Posterior cingulate gyrus (tissue), 11 donors: ENCODE measurements at regions not wholly inside any gene's neighbourhood (a gene's known extent, or its start where the extent isn't known, plus 50 kb on each side); places are given as distances from the start of the nearest gene placed in this dataset.
"Not testable (repeated sequence)": the region's sequence is repeated elsewhere in the genome, so short reads cannot be mapped to it uniquely, and the experiment has no call there.

ENCODE experiments used
- DNase-seq, 10 donors: peaks; one replicate each; pipeline versions ENCODE4 v3.0.0 to v3.0.0-alpha.2; 2020 to 2021; ENCODE audit warnings: mixed read lengths in 3 of 10
- intact Hi-C: fragments of 100-400 bp; cut with DNase I; formaldehyde crosslinking; loops from one replicate; pipeline ENCODE4 v1.15.1; 2023

GRCh38 chr17:14590459-14591250 lies 289.8 kb downstream of the HS3ST3B1 start:
- intact Hi-C loops = no loop called here
- DNase-seq = no peak

- DNase-seq = no peak
- intact Hi-C loops = no loop called here
These were observed 284.2 kb downstream of the HS3ST3B1 start for GRCh38 chr17:14585099-14585498.

GRCh38 chr17:14582996-14583395 lies 282.1 kb downstream of the HS3ST3B1 start:
- intact Hi-C loops = no loop called here
- no peak for DNase-seq

- intact Hi-C loops = no loop called here
- DNase-seq = no peak
These were observed 280.4 kb downstream of the HS3ST3B1 start for GRCh38 chr17:14581186-14581830.

- DNase-seq = no peak
- intact Hi-C loops = no loop called here
These were observed 279.6 kb downstream of the HS3ST3B1 start for GRCh38 chr17:14580499-14580898.

- intact Hi-C loops = no loop called here
These were observed 278.8 kb downstream of the HS3ST3B1 start for GRCh38 chr17:14579716-14580115.

GRCh38 chr17:14575471-14575953 lies 274.6 kb downstream of the HS3ST3B1 start:
- intact Hi-C loops = no loop called here

More at GRCh38 chr17:14579716-14580115, 278.8 kb downstream of the HS3ST3B1 start:
- DNase-seq = no peak

GRCh38 chr17:14560325-14560724 lies 259.4 kb downstream of the HS3ST3B1 start:
- intact Hi-C loops, DNase-seq: not testable (repeated sequence)

More at GRCh38 chr17:14575471-14575953, 274.6 kb downstream of the HS3ST3B1 start:
- DNase-seq = no peak

- intact Hi-C loops = no loop called here
- DNase-seq = no peak
These were observed 258.6 kb downstream of the HS3ST3B1 start for GRCh38 chr17:14559264-14560119.

- intact Hi-C loops = no loop called here
- no peak for DNase-seq
These were observed 256.6 kb downstream of the HS3ST3B1 start for GRCh38 chr17:14557480-14557879.

GRCh38 chr17:14553847-14554246 lies 253.0 kb downstream of the HS3ST3B1 start:
- no peak for DNase-seq
- intact Hi-C loops = no loop called here

- intact Hi-C loops = no loop called here
- DNase-seq = no peak
These were observed 251.4 kb downstream of the HS3ST3B1 start for GRCh38 chr17:14552306-14552705.

- intact Hi-C loops = no loop called here
- DNase-seq = no peak
These were observed 246.7 kb downstream of the HS3ST3B1 start for GRCh38 chr17:14547556-14547955.

GRCh38 chr17:14547016-14547415 lies 246.1 kb downstream of the HS3ST3B1 start:
- intact Hi-C loops = no loop called here
- no peak for DNase-seq

GRCh38 chr17:14545156-14545906 lies 244.4 kb downstream of the HS3ST3B1 start:
- intact Hi-C loops = no loop called here
- no peak for DNase-seq

- DNase-seq = no peak
- intact Hi-C loops = no loop called here
These were observed 240.8 kb downstream of the HS3ST3B1 start for GRCh38 chr17:14541714-14542113.

GRCh38 chr17:14539801-14540200 lies 238.9 kb downstream of the HS3ST3B1 start:
- intact Hi-C loops = no loop called here
- DNase-seq = no peak

- intact Hi-C loops, DNase-seq: not testable (repeated sequence)
These were observed 231.4 kb downstream of the HS3ST3B1 start for GRCh38 chr17:14532242-14532641.

GRCh38 chr17:14525551-14526455 lies 224.9 kb downstream of the HS3ST3B1 start:
- intact Hi-C loops = no loop called here
- no peak for DNase-seq
